ENCODE measurements at regions not wholly inside any gene's neighbourhood (a gene's known extent, or its start where the extent isn't known, plus 50 kb on each side); places are given as distances from the start of the nearest gene placed in this dataset.

DNA sequence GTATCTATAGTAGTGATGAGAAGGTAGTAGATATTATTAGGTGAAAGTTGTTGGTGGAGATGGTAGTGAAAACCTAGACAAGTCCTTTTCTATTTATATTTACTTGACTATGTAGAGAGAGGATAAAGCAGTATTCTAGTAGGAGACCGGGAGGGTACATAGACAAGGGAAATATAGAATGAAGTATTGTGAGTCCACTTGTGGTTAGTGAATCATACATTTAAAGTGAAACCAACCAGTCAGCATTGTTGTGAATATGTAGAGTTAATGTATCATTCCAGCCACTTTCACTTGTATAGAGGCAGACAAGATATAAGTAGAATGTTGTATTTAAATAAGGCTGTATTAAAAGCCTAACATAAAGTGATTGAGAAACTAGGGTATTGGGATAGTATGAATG lies 1711.3 kb upstream of the ACO1 start:
- no peak overlapping the region for H3K9ac ChIP-seq (ENCODE audit: low read depth, low read length)
- H3K4me1 ChIP-seq (ENCODE audit: insufficient read depth, low read length), result no peaks in the 10 kb centered on the region

DNA sequence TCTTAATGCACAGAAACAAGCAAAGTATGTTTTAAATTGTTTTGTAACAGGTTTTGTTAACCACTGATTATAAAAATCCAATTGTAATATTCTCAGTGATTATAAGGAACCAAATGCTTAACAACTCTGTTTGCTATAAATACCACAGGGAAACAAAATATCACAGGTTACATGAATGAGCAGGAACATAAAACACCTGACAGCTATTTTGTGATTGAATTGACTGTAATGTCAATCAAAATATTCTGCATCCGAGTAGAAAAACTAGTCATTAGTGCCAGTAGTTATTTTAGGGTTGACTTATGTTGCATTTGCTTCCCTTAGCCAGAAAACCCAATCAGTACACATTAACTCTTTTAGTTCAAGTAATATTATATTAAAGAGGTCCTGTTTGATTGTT lies 1707.8 kb upstream of the ACO1 start:
- Histone ChIP-seq H3K9me3 (ENCODE audit: control insufficient read depth, insufficient read depth, low read length) (0 out of 2 replicates have a peak, but pooled peaks cover 4% of the 10 kb centered on the region), H3K36me3 (ENCODE audit: insufficient read depth, low read length) (no peaks in the 10 kb centered on the region), H3K4me1 (ENCODE audit: insufficient read depth, low read length) (no peaks in the 10 kb centered on the region), H3K9ac (ENCODE audit: low read depth, low read length) (no peak overlapping the region)

More for the DNA sequence above, 1711.3 kb upstream of the ACO1 start:
- H3K36me3 ChIP-seq (ENCODE audit: insufficient read depth, low read length), result no peaks in the 10 kb centered on the region
- H3K9me3 ChIP-seq (ENCODE audit: control insufficient read depth, insufficient read depth, low read length), result no peaks in the 10 kb centered on the region

DNA sequence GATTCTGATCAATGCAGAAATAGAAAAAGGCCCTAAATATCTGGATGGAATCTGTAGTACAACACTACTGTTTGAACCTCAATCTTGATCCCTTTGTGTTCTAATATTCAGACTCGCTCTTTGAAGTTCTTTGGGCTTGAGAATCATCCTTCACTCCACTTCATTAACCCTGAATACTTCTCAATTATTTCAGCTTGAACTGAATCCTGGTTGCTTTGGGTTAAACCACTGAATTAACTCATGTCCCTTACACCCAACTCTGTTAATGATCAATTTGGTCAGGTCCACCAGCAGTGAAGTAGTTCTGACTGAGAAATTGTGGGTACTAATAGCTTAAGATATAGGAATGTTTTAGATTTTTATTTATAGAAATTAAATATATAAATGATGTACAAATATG lies 1707.2 kb upstream of the ACO1 start:
- Histone ChIP-seq H3K9ac (ENCODE audit: low read depth, low read length) (no peak overlapping the region), H3K4me1 (ENCODE audit: insufficient read depth, low read length) (no peaks in the 10 kb centered on the region), H3K36me3 (ENCODE audit: insufficient read depth, low read length) (no peaks in the 10 kb centered on the region), H3K9me3 (ENCODE audit: control insufficient read depth, insufficient read depth, low read length) (0 out of 2 replicates have a peak, but pooled peaks cover 4% of the 10 kb centered on the region)

DNA sequence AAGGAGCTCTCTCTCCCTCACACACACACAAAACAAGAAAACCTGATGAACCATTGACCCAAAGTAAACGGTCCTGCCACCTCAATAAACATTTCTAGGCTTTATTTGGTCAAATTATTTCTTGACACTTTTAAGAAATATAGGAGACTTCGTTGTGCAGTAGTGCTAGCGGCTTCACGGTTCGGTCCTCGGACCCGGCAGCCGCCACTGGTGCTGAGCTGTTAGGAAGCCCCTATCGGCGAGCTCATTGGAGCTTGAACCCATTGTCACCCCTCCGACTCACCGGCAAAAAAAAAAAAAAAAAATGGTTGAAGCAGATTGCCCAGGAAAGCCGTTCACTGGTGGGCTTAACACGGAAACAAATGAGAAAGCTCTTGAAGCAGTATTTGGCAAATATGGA lies 1695.6 kb upstream of the ACO1 start:
- H3K9ac ChIP-seq (ENCODE audit: low read depth, low read length), result no peak overlapping the region
- H3K36me3 ChIP-seq (ENCODE audit: insufficient read depth, low read length), result no peaks in the 10 kb centered on the region
- no peaks in the 10 kb centered on the region for H3K9me3 ChIP-seq (ENCODE audit: control insufficient read depth, insufficient read depth, low read length)
- H3K4me1 ChIP-seq (ENCODE audit: insufficient read depth, low read length), result no peaks in the 10 kb centered on the region

DNA sequence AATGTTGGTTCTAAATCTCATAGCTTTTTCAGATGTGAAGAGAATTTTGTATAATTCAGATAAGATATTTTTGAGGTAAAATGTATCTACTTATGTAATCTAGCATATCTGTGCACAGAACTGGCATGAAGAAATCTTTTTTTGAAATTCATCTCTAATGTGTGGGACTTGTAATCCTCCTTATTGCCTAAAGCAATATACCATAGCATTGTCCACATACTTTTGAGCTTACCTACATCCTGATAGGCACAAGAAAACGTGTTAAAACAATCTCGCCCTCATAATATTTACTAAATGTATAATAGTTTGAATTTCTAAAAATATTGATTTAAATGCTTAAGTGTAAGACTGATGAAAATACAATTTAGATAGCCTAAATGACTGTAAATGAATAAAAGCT lies 1686.5 kb upstream of the ACO1 start:
- no peak overlapping the region for H3K9ac ChIP-seq (ENCODE audit: low read depth, low read length)
- no peaks in the 10 kb centered on the region for H3K4me1 ChIP-seq (ENCODE audit: insufficient read depth, low read length)
- no peaks in the 10 kb centered on the region for H3K36me3 ChIP-seq (ENCODE audit: insufficient read depth, low read length)
- no peaks in the 10 kb centered on the region for H3K9me3 ChIP-seq (ENCODE audit: control insufficient read depth, insufficient read depth, low read length)

DNA sequence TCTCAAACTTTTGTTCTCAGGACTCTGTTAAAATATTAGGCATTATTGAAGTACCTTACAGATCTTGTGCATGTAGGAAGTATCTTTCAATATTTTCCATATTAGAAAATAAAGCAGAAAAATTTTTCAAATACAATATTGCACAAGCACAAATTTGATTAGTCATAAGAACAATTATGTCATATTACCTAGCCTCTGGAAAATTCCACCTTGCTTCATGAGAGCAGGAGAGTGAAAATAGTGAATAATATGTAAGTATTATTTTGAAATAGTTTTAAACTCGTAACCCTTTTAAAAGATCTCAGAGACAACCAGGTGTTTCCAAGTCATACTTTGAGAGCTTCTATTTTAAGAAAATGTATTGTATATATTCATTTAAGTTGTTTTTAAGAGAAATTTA lies 1672.9 kb upstream of the ACO1 start:
- H3K36me3 ChIP-seq (ENCODE audit: insufficient read depth, low read length), result no peaks in the 10 kb centered on the region
- H3K9me3 ChIP-seq (ENCODE audit: control insufficient read depth, insufficient read depth, low read length), result no peaks in the 10 kb centered on the region
- no peaks in the 10 kb centered on the region for H3K4me1 ChIP-seq (ENCODE audit: insufficient read depth, low read length)
- H3K9ac ChIP-seq (ENCODE audit: low read depth, low read length), result no peak overlapping the region

DNA sequence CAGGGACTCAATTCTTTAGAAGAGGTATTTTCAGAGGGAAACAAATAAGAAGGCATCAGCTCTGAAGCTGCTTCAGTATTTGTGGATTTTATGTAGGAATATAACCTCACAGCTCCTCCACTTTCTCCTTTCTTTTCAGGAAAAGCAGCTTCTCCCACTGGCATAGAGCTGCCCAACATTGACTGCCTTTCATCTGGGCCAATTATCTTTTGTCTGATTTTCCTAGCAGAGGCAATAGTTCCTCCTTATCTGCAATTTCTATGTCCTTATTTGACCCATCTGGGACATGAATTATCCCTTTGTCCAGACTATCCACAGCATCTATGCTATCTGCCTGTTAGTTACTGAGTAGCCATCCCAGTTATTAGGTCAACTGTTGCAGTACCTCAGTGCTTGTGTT lies 1671.2 kb upstream of the ACO1 start:
- Histone ChIP-seq H3K36me3 (ENCODE audit: insufficient read depth, low read length) (no peaks in the 10 kb centered on the region), H3K9ac (ENCODE audit: low read depth, low read length) (no peak overlapping the region), H3K4me1 (ENCODE audit: insufficient read depth, low read length) (no peaks in the 10 kb centered on the region), H3K9me3 (ENCODE audit: control insufficient read depth, insufficient read depth, low read length) (no peaks in the 10 kb centered on the region)

DNA sequence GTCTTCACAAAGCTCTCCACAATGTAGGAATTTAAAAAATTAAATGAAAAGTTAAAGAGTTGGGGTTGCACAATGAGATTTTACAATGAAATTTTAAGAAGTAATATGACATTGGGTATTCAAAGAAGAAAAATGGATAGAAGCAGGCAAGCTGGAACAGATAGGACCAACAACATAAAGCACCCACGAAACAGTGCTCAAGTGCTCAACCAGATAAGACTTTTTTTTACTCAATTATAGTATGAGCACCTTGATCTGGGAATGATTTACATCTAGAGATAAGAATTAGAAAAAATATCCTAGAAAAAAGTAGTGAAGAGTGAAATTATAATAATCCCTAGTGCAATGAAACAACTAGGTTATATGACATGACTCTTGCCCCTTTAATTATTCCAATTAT lies 1670.1 kb upstream of the ACO1 start:
- Histone ChIP-seq H3K36me3 (ENCODE audit: insufficient read depth, low read length) (no peaks in the 10 kb centered on the region), H3K9ac (ENCODE audit: low read depth, low read length) (no peak overlapping the region), H3K9me3 (ENCODE audit: control insufficient read depth, insufficient read depth, low read length) (no peaks in the 10 kb centered on the region), H3K4me1 (ENCODE audit: insufficient read depth, low read length) (no peaks in the 10 kb centered on the region)

DNA sequence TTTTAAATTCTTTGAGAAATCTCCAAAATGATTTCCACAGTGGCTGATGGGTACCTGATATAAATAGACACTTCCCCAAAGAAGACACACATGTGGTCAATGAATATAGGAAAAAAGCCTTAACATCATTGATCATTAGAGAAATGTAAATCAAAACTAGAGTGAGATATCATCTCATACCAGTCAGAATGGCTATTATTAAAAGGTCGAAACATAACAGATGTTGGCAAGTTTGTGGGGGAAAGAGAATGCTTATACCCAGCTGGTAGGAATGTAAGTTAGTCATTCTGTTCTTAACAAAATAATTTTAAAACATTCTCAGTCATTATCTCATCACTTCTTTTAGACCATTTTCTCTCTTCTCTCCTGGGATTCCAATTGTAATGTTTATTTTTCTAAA lies 1666.0 kb upstream of the ACO1 start:
- no peaks in the 10 kb centered on the region for H3K4me1 ChIP-seq (ENCODE audit: insufficient read depth, low read length)
- no peak overlapping the region for H3K9ac ChIP-seq (ENCODE audit: low read depth, low read length)
- H3K36me3 ChIP-seq (ENCODE audit: insufficient read depth, low read length), result no peaks in the 10 kb centered on the region
- no peaks in the 10 kb centered on the region for H3K9me3 ChIP-seq (ENCODE audit: control insufficient read depth, insufficient read depth, low read length)

DNA sequence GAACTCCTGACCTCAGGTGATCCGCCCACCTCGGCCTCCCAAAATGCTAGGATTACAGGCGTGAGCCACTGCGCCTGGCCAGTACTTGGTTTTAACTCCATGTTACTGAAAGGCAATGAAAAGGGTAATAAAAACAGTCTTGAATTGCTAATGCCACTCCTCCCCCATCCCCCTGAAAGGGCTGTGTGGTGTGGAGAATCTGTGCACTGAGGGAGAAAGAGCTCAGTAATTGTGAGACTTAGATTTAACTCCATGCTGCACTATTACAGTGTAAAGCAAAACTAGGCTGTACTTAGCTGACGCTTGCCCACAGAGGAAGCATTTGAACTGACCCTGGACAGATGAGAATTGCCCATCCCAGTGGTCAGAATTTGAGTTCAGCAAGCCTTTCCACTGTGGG lies 1662.4 kb upstream of the ACO1 start:
- H3K9me3 ChIP-seq (ENCODE audit: control insufficient read depth, insufficient read depth, low read length), result no peaks in the 10 kb centered on the region
- H3K9ac ChIP-seq (ENCODE audit: low read depth, low read length), result no peak overlapping the region
- H3K36me3 ChIP-seq (ENCODE audit: insufficient read depth, low read length), result no peaks in the 10 kb centered on the region
- H3K4me1 ChIP-seq (ENCODE audit: insufficient read depth, low read length), result no peaks in the 10 kb centered on the region

DNA sequence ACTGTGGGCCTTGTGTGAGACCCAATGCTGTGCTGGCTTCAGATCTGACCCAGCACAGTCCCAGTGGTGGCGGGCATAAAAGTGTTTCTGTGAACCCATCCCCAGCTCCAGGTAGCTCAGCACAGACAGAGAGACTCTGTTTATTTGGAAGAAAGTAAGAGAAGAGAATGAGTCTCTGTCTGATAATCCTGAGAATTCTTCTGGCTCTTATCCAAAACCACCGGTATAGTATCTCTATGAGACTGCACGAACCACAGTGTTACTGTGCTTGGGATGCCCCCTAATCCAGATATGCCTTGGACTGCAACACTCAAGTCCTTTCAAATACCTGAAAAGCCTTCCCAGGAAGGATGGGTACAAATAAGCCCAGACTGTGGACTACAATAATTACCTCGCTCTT lies 1660.8 kb upstream of the ACO1 start:
- no peak overlapping the region for H3K9ac ChIP-seq (ENCODE audit: low read depth, low read length)
- H3K9me3 ChIP-seq (ENCODE audit: control insufficient read depth, insufficient read depth, low read length), result no peaks in the 10 kb centered on the region
- no peaks in the 10 kb centered on the region for H3K36me3 ChIP-seq (ENCODE audit: insufficient read depth, low read length)
- no peaks in the 10 kb centered on the region for H3K4me1 ChIP-seq (ENCODE audit: insufficient read depth, low read length)

DNA sequence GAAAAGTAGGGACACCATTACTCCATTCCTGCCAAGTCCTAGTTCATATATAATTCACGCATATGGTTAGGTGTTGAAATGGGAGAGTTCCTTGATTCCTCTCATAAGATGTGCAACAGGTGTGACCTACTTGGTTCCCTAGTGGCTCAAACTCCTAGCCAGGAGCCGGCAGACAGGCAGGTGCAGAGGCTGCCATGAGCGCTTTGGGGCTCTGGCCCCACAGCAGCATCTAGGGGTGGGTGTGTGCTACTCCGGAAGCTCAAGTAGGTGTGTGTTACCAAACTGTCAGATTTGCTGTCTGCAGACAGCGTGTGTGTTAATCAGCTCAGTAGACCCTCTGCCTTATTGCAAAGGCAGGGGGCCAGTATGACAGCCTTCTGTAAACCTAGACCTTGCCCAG lies 1652.4 kb upstream of the ACO1 start:
- H3K36me3 ChIP-seq (ENCODE audit: insufficient read depth, low read length), result no peaks in the 10 kb centered on the region
- no peaks in the 10 kb centered on the region for H3K9me3 ChIP-seq (ENCODE audit: control insufficient read depth, insufficient read depth, low read length)
- no peak overlapping the region for H3K9ac ChIP-seq (ENCODE audit: low read depth, low read length)
- no peaks in the 10 kb centered on the region for H3K4me1 ChIP-seq (ENCODE audit: insufficient read depth, low read length)

DNA sequence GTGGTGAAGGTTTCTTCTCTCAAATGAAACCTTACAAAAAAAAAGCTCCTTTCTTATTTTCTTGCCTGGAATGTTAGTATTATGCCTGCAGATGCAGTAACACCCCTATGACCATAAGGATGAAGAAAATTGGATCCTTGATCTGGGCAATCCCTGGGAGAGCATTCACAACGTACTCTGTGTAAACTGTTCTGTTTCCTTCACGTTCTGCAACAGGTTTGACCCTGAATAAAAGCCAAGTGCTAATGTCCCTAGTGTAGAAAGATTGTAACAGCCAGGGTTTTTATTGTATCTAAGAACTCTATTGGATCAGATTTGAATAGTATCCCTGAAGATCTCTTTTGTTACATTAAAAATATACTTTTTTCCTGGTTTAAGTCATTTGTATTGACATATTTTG lies 1639.6 kb upstream of the ACO1 start:
- H3K4me1 ChIP-seq (ENCODE audit: insufficient read depth, low read length), result no peaks in the 10 kb centered on the region

DNA sequence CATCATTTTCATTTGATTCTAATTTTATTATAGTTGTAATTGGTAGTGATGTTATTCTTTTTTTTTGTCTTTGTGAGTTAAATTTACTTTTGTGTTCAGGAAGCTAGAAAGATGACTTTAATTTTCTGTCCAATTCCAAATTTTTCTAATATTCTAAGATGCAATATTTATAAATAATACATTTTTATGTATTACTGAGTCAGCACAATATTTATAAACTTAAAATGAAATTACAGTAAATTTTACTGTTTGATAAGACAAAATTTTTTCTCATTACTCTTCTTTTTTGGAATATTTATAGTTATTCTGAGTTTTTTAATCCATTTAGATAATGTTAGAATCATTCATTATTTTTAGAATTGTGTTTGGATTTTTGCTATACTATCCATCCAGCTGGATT lies 1637.9 kb upstream of the ACO1 start:
- Histone ChIP-seq H3K36me3 (ENCODE audit: insufficient read depth, low read length) (no peaks in the 10 kb centered on the region), H3K9ac (ENCODE audit: low read depth, low read length) (no peak overlapping the region), H3K4me1 (ENCODE audit: insufficient read depth, low read length) (no peaks in the 10 kb centered on the region), H3K9me3 (ENCODE audit: control insufficient read depth, insufficient read depth, low read length) (no peaks in the 10 kb centered on the region)

More for the DNA sequence above, 1639.6 kb upstream of the ACO1 start:
- no peaks in the 10 kb centered on the region for H3K36me3 ChIP-seq (ENCODE audit: insufficient read depth, low read length)
- no peaks in the 10 kb centered on the region for H3K9me3 ChIP-seq (ENCODE audit: control insufficient read depth, insufficient read depth, low read length)
- H3K9ac ChIP-seq (ENCODE audit: low read depth, low read length), result no peak overlapping the region

DNA sequence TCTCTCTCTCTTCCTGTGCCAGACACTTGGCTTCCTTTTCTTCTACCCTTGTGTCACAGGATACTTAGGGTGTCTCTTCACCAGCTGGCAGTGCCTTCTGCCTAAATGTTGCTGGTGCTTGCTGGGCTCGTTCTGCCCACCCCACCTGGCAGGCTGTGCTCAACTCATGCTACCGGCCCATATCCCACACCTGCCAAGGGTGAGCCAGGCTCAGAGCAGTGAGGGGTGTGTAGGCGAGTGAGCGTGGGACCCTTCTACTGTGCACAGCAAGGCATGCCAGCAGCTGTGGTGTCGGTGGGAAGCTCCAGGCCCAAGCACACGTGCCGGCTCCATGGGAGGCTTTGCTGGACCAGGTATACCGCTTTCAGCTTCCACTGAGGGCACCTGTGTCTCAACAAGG lies 1626.7 kb upstream of the ACO1 start:
- Histone ChIP-seq H3K9me3 (ENCODE audit: control insufficient read depth, insufficient read depth, low read length) (peaks cover 3% of the 10 kb centered on the region; the same call in 1 of the 2 replicates), H3K36me3 (ENCODE audit: insufficient read depth, low read length) (no peaks in the 10 kb centered on the region), H3K9ac (ENCODE audit: low read depth, low read length) (no peak overlapping the region), H3K4me1 (ENCODE audit: insufficient read depth, low read length) (peaks cover 3% of the 10 kb centered on the region; the same call in 1 of the 2 replicates)
